Activated naive CD8-positive, alpha-beta T cell treated with anti-CD3 and anti-CD28 coated beads, Interleukin-2, amount 10 ng/mL, durations not matched to agents 7 days and 5 days (primary cell): ENCODE measurements at regions not wholly inside any gene's neighbourhood (a gene's known extent, or its start where the extent isn't known, plus 50 kb on each side); places are given as distances from the start of the nearest gene placed in this dataset.

Experiments
- ATAC-seq: fragments of 150-1000 bp; cut with Tn5 transposase; one replicate; pipeline ENCODE4 v1.10.0; 2021; ENCODE audit warnings: low read depth, moderate library complexity
- POLR2A ChIA-PET: fragments of 350-600 bp; sonication (Branson Sonifier 250); formaldehyde crosslinking; loops from one replicate; lab custom pipeline; 2021; ENCODE audit warnings: antibody characterized with exemption; lab: Charles Lee
- DNase-seq: peaks from one replicate; pipeline ENCODE4 v3.0.0; 2021
- H3K27ac Mint-ChIP-seq: one replicate; pipeline ENCODE4 v1.8.0; 2022; ENCODE audit warnings: mild to moderate bottlenecking, mixed read lengths
- H3K27me3 Mint-ChIP-seq: one replicate; pipeline ENCODE4 v1.8.0; 2022; ENCODE audit warnings: mild to moderate bottlenecking, moderate library complexity, mixed read lengths
- H3K36me3 Mint-ChIP-seq: one replicate; pipeline ENCODE4 v1.8.0; 2021; ENCODE audit warnings: mild to moderate bottlenecking, mixed read lengths
- H3K4me1 Mint-ChIP-seq: one replicate; pipeline ENCODE4 v1.8.0; 2021; ENCODE audit warnings: mixed read lengths
- H3K4me3 Mint-ChIP-seq: one replicate; pipeline ENCODE4 v1.8.0; 2022; ENCODE audit warnings: mild to moderate bottlenecking, moderate library complexity, mixed read lengths
- H3K9me3 Mint-ChIP-seq: one replicate; pipeline ENCODE4 v1.8.0; 2021; ENCODE audit warnings: mixed read lengths

- ATAC-seq: no peak
- no peak overlapping the region for H3K4me3 Mint-ChIP-seq
- no peak for DNase-seq
- no peaks in the 10 kb centered on the region for H3K36me3 Mint-ChIP-seq
- H3K4me1 Mint-ChIP-seq: peaks cover 20% of the 10 kb centered on the region
- H3K27ac Mint-ChIP-seq: no peak overlapping the region
- peaks cover 1% of the 10 kb centered on the region for H3K9me3 Mint-ChIP-seq
- peaks cover 3% of the 10 kb centered on the region for H3K27me3 Mint-ChIP-seq
- POLR2A ChIA-PET: no interaction called here
Observed at GRCh38 chr21:43306391-43306790, 120.5 kb downstream of the SIK1 start.

DNA sequence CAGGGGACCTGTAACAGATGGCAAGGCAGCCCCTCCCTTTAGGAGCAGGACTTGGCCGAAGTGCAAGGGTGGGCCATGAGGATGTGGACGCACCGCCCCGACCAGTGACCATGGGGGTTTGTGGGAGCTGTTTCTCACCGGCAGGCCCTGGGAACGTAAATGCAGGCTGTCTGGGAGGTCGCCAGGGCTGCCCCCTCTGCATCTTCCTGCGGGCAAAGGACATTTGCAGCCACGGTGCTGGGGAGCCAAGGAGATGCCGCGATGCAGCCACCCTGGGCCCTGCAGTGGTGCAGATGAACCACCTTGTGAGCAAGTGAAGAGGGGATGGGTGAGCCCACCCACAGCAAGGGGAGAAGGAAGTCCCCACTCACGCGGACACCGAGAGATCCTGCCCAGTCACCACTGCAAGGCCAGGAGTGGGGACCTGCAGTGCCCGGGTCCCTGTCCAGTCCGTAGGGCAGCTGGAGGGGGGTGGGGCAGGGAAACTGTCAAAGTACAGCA, 121.1 kb downstream of the SIK1 start:
- peaks cover 3% of the 10 kb centered on the region for H3K27me3 Mint-ChIP-seq
- H3K4me3 Mint-ChIP-seq: no peak overlapping the region
- peaks cover 1% of the 10 kb centered on the region for H3K9me3 Mint-ChIP-seq
- H3K4me1 Mint-ChIP-seq: peaks cover 18% of the 10 kb centered on the region
- ATAC-seq: no peak
- DNase-seq: no peak
- H3K36me3 Mint-ChIP-seq: no peaks in the 10 kb centered on the region
- no peak overlapping the region for H3K27ac Mint-ChIP-seq
- POLR2A ChIA-PET: no interaction called here

GRCh38 chr21:43305336-43305665, 121.6 kb downstream of the SIK1 start:
- no peaks in the 10 kb centered on the region for H3K36me3 Mint-ChIP-seq
- POLR2A ChIA-PET: no interaction called here
- ATAC-seq (no peak), DNase-seq (no peak)
- no peak overlapping the region for H3K4me3 Mint-ChIP-seq
- H3K9me3 Mint-ChIP-seq: no peaks in the 10 kb centered on the region
- peaks cover 3% of the 10 kb centered on the region for H3K27me3 Mint-ChIP-seq
- no peak overlapping the region for H3K27ac Mint-ChIP-seq
- peaks cover 15% of the 10 kb centered on the region for H3K4me1 Mint-ChIP-seq

GRCh38 chr21:43304621-43305335, 122.2 kb downstream of the SIK1 start:
- DNase-seq (peak; percentile 22), ATAC-seq (no peak)
- Mint-ChIP-seq H3K36me3 (no peaks in the 10 kb centered on the region), H3K27me3 (peaks cover 3% of the 10 kb centered on the region), H3K9me3 (no peaks in the 10 kb centered on the region), H3K4me3 (no peak overlapping the region), H3K27ac (no peak overlapping the region), H3K4me1 (peaks cover 11% of the 10 kb centered on the region)
- POLR2A ChIA-PET: no interaction called here

DNA sequence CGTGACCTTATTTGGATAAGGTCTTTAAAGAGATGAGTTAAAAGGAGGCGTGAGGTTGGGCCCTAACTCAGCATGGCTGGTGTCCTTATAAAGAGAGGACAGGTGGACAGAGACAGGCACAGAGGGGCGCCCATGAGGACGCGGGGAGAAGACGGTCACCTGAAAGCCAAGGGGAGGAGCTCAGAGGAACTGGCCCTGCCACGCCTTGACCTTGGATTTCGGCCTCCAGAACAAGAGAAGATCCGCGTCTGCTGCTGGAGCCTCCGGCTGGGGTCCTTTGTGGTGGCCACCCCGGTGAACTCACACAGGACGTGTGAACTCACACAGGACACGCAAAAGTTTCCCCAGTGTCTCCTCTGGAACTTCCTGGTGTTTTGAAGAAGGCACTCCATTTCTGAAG, 122.7 kb downstream of the SIK1 start:
- no peaks in the 10 kb centered on the region for H3K9me3 Mint-ChIP-seq
- H3K27me3 Mint-ChIP-seq: peaks cover 3% of the 10 kb centered on the region
- no peak overlapping the region for H3K4me3 Mint-ChIP-seq
- ATAC-seq (no peak), DNase-seq (peak; percentile 20)
- no peaks in the 10 kb centered on the region for H3K36me3 Mint-ChIP-seq
- POLR2A ChIA-PET: no interaction called here
- peaks cover 11% of the 10 kb centered on the region for H3K4me1 Mint-ChIP-seq
- peak overlapping the region; percentile 31 for H3K27ac Mint-ChIP-seq

DNA sequence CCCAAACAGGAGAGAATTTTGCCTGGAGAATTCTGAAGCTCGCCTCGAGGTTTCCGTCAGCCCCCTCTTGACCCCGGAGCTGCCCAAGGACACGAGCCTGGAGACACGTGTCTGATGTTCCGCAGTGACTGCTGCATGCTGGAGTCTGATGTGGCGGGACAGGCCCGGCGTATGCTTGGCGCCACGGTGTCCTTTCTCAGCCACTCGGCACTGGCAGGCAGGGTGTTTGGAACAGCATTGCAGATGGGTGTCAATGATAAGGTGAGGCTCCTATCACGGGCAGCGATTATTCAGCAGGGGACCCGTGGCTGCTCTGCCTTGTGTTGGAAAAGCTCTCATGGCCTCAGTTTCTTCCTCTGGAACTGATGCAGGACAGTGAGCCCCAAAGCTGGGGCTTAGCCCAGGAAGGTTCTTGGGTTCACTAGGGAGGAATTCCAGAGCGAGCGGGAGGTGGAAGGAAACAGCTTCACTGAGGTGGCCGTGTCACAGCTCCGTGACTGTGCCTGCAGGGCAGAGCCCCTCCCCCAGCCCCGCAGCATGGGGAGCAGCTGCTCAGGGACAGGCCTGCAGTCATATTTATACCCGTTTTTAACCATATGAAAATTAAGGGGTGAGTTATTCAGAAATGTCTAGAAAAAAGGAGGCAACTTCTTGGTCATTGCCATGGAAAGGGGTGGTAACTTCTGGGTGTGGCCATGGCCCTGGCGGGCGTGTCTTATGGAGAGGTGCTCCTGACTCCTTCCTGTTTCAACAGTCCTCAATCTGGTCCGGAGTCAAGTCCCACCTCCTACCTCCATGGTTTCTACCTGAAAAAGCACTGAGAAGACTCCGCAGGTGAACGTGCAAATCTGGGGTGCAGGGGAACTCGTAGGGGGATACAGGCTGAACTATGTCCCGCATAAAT, 123.4 kb downstream of the SIK1 start:
- no peaks in the 10 kb centered on the region for H3K9me3 Mint-ChIP-seq
- DNase-seq (peak; percentile 17), ATAC-seq (no peak)
- no peak overlapping the region for H3K4me3 Mint-ChIP-seq
- H3K27me3 Mint-ChIP-seq: peaks cover 6% of the 10 kb centered on the region
- peak overlapping the region; percentile 31 for H3K27ac Mint-ChIP-seq
- H3K36me3 Mint-ChIP-seq: no peaks in the 10 kb centered on the region
- POLR2A ChIA-PET: no interaction called here
- peaks cover 9% of the 10 kb centered on the region for H3K4me1 Mint-ChIP-seq

- DNase-seq: no peak
- peaks cover 6% of the 10 kb centered on the region for H3K4me1 Mint-ChIP-seq
Observed at GRCh38 chr21:43302769-43303168, 124.2 kb downstream of the SIK1 start.

DNA sequence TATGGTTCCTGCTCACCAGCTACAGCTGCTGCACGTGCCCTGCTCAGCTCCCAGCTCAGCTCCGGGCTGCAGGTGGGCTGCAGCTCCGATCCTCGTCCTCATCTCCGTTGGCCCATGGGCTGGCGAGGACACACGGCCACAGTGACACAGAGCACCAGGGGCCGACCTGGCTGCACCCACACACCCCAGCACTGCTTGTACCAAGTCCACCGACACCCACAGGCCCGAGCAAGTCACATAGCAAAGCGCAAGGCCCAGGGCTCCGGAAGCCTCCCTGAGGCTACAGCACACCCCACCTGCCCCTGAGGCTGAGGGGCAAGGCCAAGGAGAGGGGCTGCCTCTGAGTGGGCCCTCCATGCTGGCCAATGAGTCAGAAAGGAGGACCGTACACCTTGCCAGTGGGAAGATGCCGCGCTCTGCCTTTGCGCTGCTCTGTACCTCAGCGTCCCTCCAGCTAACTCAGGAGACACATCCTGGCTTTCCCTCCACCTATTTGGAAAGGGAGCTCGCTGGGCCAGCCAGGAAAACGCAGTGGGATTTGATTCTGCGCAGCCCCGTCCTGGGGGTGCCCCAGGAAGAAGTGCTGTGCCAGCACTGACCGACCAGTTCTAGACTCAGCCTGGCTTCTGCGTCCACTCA, 124.8 kb downstream of the SIK1 start:
- peaks cover 4% of the 10 kb centered on the region for H3K4me1 Mint-ChIP-seq
- H3K27me3 Mint-ChIP-seq: peaks cover 6% of the 10 kb centered on the region
- POLR2A ChIA-PET: no interaction called here
- no peak for DNase-seq
- no peak overlapping the region for H3K4me3 Mint-ChIP-seq
- ATAC-seq: no peak
- no peaks in the 10 kb centered on the region for H3K9me3 Mint-ChIP-seq
- H3K36me3 Mint-ChIP-seq: no peaks in the 10 kb centered on the region
- no peak overlapping the region for H3K27ac Mint-ChIP-seq

More at GRCh38 chr21:43302769-43303168, 124.2 kb downstream of the SIK1 start:
- Mint-ChIP-seq H3K27me3 (peaks cover 6% of the 10 kb centered on the region), H3K9me3 (no peaks in the 10 kb centered on the region), H3K4me3 (no peak overlapping the region), H3K27ac (no peak overlapping the region), H3K36me3 (no peaks in the 10 kb centered on the region)
- no peak for ATAC-seq
- POLR2A ChIA-PET: no interaction called here

DNA sequence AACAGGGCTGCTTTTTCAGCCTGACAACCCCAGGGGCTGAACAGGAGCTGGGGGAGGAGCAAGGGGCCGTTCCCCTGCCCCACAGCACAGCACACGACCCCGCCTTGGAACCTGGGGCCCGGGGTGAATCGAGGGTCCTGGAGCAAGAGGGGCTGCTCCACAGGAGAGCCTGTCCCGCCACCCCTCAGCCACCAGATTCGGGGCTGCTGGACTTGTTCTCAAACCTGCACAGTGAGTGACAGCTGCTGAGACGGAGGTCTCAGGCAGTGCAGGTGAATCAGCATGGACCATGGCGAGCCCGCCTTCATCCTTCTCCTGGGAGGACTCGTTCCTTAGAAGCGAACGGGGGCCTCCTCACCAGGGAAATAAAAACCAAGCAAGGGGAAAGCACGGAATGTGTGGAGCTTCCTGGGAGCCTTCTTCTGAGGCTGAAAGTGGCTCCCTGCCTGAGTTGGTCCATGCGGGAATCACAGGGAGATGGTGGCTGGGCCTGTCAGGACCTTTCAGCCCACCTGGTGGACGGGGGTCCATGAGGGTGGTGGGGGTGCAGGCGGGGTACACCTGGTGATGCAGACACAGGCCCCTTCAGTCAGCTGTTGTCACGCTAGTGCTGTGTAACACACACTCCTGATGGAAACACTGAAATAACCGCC, 125.4 kb downstream of the SIK1 start:
- Mint-ChIP-seq H3K9me3 (no peaks in the 10 kb centered on the region), H3K27me3 (peaks cover 7% of the 10 kb centered on the region), H3K36me3 (no peaks in the 10 kb centered on the region), H3K4me1 (peaks cover 2% of the 10 kb centered on the region), H3K4me3 (no peak overlapping the region), H3K27ac (no peak overlapping the region)
- POLR2A ChIA-PET: no interaction called here
- ATAC-seq (no peak), DNase-seq (no peak)

- no peak for ATAC-seq
- H3K27me3 Mint-ChIP-seq: peaks cover 11% of the 10 kb centered on the region
- no peak overlapping the region for H3K27ac Mint-ChIP-seq
- no peaks in the 10 kb centered on the region for H3K36me3 Mint-ChIP-seq
- H3K4me3 Mint-ChIP-seq: no peak overlapping the region
- H3K9me3 Mint-ChIP-seq: no peaks in the 10 kb centered on the region
- no peak for DNase-seq
- POLR2A ChIA-PET: no interaction called here
- H3K4me1 Mint-ChIP-seq: peaks cover 2% of the 10 kb centered on the region
Observed at GRCh38 chr21:43300496-43301408, 126.2 kb downstream of the SIK1 start.

GRCh38 chr21:43299441-43300277, 127.3 kb downstream of the SIK1 start:
- Mint-ChIP-seq H3K4me1 (peaks cover 2% of the 10 kb centered on the region), H3K9me3 (peaks cover 2% of the 10 kb centered on the region), H3K27me3 (peaks cover 21% of the 10 kb centered on the region), H3K36me3 (no peaks in the 10 kb centered on the region), H3K4me3 (no peak overlapping the region), H3K27ac (peak overlapping the region; percentile 25)
- DNase-seq: no peak
- no peak for ATAC-seq
- POLR2A ChIA-PET: no interaction called here
